ENCODE measurements at regions not wholly inside any gene's neighbourhood (a gene's known extent, or its start where the extent isn't known, plus 50 kb on each side); places are given as distances from the start of the nearest gene placed in this dataset.
"Not testable (repeated sequence)": the region's sequence is repeated elsewhere in the genome, so short reads cannot be mapped to it uniquely, and the experiment has no call there.

DNA sequence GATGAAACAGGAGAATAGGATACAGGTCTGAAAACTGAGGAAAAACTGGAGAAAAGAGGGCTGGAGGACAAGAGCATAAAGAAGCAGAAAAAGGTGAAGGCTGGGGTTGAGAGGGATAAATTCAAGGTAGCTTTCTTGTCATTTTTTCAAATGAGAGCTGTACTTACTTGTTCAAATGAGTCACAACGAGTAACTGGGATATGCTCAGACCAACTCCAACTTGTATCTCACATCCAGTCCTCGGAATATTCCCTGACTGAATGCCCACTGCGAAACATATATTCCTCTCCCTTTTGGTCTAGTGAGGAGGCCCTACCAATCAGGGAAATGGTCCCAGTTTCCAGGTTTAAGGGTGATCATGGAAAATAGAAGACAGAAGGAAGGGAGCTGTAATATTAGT is 343.4 kb downstream of the HHIPL2 start:
- Histone ChIP-seq H3K27ac (ENCODE audit: insufficient read depth, low read length, poor library complexity, severe bottlenecking) (no peak overlapping the region), H3K4me3 (ENCODE audit: insufficient read depth, low read depth, low read length, poor library complexity, severe bottlenecking) (no peak overlapping the region)
- no peak for DNase-seq

DNA sequence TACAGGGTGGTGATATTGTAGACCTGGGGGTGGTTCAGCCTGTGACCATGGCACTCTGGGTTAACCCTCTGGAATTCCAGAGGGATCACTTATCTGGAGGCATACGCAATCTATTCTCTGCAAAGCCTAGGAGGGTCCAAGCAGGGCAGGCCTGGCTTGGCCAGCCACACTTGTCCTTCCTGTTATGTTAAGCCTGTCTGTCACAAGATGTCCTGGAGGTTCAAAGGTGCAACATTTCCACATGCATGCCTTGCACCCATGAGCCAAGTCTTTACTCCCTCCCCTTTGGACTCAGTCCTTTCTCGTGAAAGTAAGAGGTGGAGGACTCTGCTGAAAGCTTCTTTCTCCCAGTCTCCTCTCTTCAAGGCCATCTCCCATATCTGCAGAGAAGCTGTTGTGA is 345.1 kb downstream of the HHIPL2 start:
- no peak overlapping the region for H3K27ac ChIP-seq (ENCODE audit: insufficient read depth, low read length, poor library complexity, severe bottlenecking)
- H3K9me3 ChIP-seq (ENCODE audit: control insufficient read depth, low read length) = no peaks in the 10 kb centered on the region
- H3K36me3 ChIP-seq (ENCODE audit: control insufficient read depth, insufficient read depth, low read length) = no peaks in the 10 kb centered on the region
- DNase-seq = no peak
- no peaks in the 10 kb centered on the region for H3K4me1 ChIP-seq (ENCODE audit: control insufficient read depth, insufficient read depth, low read length, poor library complexity, severe bottlenecking)
- H3K27me3 ChIP-seq (replicated peaks; ENCODE audit: control insufficient read depth, insufficient read depth, low read length, poor library complexity, severe bottlenecking) = no peaks in the 10 kb centered on the region
- no peak overlapping the region for H3K4me3 ChIP-seq (ENCODE audit: insufficient read depth, low read depth, low read length, poor library complexity, severe bottlenecking)

More for the DNA sequence above, 343.4 kb downstream of the HHIPL2 start:
- Histone ChIP-seq H3K36me3 (ENCODE audit: control insufficient read depth, insufficient read depth, low read length) (no peaks in the 10 kb centered on the region), H3K4me1 (ENCODE audit: control insufficient read depth, insufficient read depth, low read length, poor library complexity, severe bottlenecking) (no peaks in the 10 kb centered on the region), H3K27me3 (replicated peaks; ENCODE audit: control insufficient read depth, insufficient read depth, low read length, poor library complexity, severe bottlenecking) (no peaks in the 10 kb centered on the region), H3K9me3 (ENCODE audit: control insufficient read depth, low read length) (no peaks in the 10 kb centered on the region)

DNA sequence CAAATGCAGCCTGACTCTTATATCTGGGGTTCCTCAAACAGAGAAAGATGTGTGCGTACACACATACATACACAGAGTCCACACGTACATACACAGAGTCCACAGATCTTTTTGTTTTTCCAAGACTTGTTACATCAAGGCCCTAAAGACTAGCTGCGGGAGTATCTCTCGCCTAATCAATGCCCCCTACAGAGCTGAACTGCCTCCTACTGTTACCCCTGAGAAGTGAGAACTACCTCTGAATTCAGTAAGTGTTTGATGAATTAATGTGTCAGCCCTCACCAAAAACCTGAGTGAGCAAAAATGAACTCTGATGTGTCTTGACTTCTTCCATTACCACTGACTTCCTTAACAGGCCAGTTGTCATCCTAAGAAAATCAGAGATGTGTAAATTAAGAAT is 351.2 kb downstream of the HHIPL2 start:
- H3K27ac ChIP-seq (ENCODE audit: insufficient read depth, low read length, poor library complexity, severe bottlenecking) = no peak overlapping the region
- no peaks in the 10 kb centered on the region for H3K27me3 ChIP-seq (replicated peaks; ENCODE audit: control insufficient read depth, insufficient read depth, low read length, poor library complexity, severe bottlenecking)
- no peak overlapping the region for H3K4me3 ChIP-seq (ENCODE audit: insufficient read depth, low read depth, low read length, poor library complexity, severe bottlenecking)
- no peaks in the 10 kb centered on the region for H3K36me3 ChIP-seq (ENCODE audit: control insufficient read depth, insufficient read depth, low read length)
- H3K9me3 ChIP-seq (ENCODE audit: control insufficient read depth, low read length) = no peaks in the 10 kb centered on the region
- no peak for DNase-seq
- H3K4me1 ChIP-seq (ENCODE audit: control insufficient read depth, insufficient read depth, low read length, poor library complexity, severe bottlenecking) = no peaks in the 10 kb centered on the region

DNA sequence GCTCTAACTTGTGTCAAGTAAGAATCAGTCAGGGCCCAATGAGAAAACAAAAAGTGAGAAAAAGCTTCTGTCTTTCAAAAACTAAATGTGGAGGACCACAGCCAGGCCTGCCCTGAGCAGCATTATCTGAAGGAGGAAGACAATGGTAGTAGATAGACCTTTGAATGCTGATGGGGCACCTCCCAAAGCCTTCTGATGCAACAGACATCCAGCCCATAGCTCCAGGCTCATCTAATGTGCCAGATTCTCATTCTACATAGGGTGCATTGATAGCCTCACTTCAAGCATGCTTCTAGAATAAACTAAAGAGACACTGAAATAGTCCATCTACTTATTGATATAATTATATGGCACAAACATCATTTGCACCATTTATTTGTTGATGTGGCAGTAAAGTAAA is 351.6 kb downstream of the HHIPL2 start:
- Histone ChIP-seq H3K4me1 (ENCODE audit: control insufficient read depth, insufficient read depth, low read length, poor library complexity, severe bottlenecking) (no peaks in the 10 kb centered on the region), H3K9me3 (ENCODE audit: control insufficient read depth, low read length) (no peaks in the 10 kb centered on the region), H3K27ac (ENCODE audit: insufficient read depth, low read length, poor library complexity, severe bottlenecking) (no peak overlapping the region), H3K4me3 (ENCODE audit: insufficient read depth, low read depth, low read length, poor library complexity, severe bottlenecking) (no peak overlapping the region), H3K36me3 (ENCODE audit: control insufficient read depth, insufficient read depth, low read length) (no peaks in the 10 kb centered on the region), H3K27me3 (replicated peaks; ENCODE audit: control insufficient read depth, insufficient read depth, low read length, poor library complexity, severe bottlenecking) (no peaks in the 10 kb centered on the region)
- DNase-seq = no peak

DNA sequence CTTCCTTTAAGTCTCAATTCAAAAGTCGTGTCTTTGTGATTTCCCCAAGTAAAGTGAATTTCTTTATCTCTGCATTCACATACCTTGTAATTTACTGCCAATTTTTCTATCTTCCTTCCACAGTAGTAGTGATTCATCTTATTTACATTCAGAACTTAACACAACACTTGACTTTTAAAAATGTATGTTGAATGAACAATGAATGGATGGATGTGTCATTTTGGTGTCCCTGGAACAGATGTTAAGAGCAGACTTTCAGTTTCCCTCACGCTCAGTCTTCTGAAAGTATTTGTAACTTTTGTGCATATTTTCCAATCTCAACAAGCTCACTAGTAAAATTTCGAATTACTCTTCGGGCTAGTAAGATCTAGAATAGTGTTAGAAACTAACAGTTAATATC is 352.0 kb downstream of the HHIPL2 start:
- Histone ChIP-seq H3K4me3 (ENCODE audit: insufficient read depth, low read depth, low read length, poor library complexity, severe bottlenecking) (no peak overlapping the region), H3K4me1 (ENCODE audit: control insufficient read depth, insufficient read depth, low read length, poor library complexity, severe bottlenecking) (no peaks in the 10 kb centered on the region), H3K27ac (ENCODE audit: insufficient read depth, low read length, poor library complexity, severe bottlenecking) (no peak overlapping the region), H3K36me3 (ENCODE audit: control insufficient read depth, insufficient read depth, low read length) (no peaks in the 10 kb centered on the region), H3K27me3 (replicated peaks; ENCODE audit: control insufficient read depth, insufficient read depth, low read length, poor library complexity, severe bottlenecking) (no peaks in the 10 kb centered on the region), H3K9me3 (ENCODE audit: control insufficient read depth, low read length) (no peaks in the 10 kb centered on the region)
- DNase-seq = no peak

DNA sequence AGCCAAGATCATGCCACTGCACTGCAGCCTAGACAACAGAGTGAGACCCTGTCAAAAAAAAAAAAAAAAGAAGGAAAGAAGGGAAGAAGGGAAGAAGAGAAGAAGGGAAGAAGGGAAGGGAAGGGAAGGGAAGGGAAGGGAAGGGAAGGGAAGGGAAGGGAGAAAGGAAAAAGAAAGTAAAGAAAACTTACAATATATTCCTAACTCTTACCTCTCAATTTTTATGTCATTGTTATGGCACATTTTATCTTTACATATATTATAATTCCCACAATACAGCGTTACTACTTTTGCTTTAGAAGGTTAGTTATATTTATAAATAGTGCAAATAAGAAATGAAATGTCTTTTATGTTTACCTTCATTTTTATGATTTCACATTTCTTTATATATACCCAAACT is 358.7 kb downstream of the HHIPL2 start:
- DNase-seq = no peak
- H3K9me3 ChIP-seq (ENCODE audit: control insufficient read depth, low read length) = no peaks in the 10 kb centered on the region
- no peak overlapping the region for H3K4me3 ChIP-seq (ENCODE audit: insufficient read depth, low read depth, low read length, poor library complexity, severe bottlenecking)
- H3K27ac ChIP-seq (ENCODE audit: insufficient read depth, low read length, poor library complexity, severe bottlenecking) = no peak overlapping the region
- H3K36me3 ChIP-seq (ENCODE audit: control insufficient read depth, insufficient read depth, low read length) = no peaks in the 10 kb centered on the region
- H3K4me1 ChIP-seq (ENCODE audit: control insufficient read depth, insufficient read depth, low read length, poor library complexity, severe bottlenecking) = no peaks in the 10 kb centered on the region
- no peaks in the 10 kb centered on the region for H3K27me3 ChIP-seq (replicated peaks; ENCODE audit: control insufficient read depth, insufficient read depth, low read length, poor library complexity, severe bottlenecking)

DNA sequence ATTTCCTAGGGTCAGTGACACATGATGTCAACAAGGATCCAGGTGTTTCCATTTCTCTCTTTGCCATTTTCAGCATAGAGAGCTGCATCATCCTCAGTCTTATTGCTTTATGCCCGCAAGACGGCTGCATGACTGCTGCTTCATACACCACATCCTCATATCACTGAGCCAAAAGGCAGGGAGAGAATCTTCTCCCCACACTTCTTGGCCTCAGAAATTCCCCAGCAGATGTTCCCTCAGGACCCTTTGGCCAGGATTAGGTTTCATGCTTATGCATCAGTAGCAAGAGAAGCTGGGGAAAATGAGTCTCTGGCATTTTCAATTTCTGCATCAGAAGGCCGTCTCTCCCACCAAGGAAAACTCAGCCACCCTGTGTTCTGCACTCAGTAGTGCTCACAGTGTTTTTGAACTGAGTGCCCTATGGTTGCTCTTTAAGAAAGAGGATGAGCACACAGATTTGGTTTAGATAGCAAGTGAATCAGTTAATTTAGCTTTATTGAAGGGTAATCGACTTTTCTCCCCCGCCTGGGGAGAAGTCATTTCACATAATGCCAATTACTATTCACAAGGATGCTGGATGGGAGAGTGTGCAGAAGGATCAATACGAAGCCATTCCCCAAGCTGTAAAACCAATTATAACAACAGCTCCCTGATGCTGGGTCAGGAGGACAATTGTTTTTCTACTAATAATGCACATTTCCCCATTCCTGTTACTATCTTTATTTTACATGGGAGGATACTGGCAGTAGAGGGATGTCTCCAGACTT is 360.2 kb downstream of the HHIPL2 start:
- Histone ChIP-seq H3K4me1 (ENCODE audit: control insufficient read depth, insufficient read depth, low read length, poor library complexity, severe bottlenecking) (no peaks in the 10 kb centered on the region), H3K27ac (ENCODE audit: insufficient read depth, low read length, poor library complexity, severe bottlenecking) (no peak overlapping the region), H3K9me3 (ENCODE audit: control insufficient read depth, low read length) (no peaks in the 10 kb centered on the region), H3K36me3 (ENCODE audit: control insufficient read depth, insufficient read depth, low read length) (no peaks in the 10 kb centered on the region), H3K4me3 (ENCODE audit: insufficient read depth, low read depth, low read length, poor library complexity, severe bottlenecking) (no peak overlapping the region), H3K27me3 (replicated peaks; ENCODE audit: control insufficient read depth, insufficient read depth, low read length, poor library complexity, severe bottlenecking) (no peaks in the 10 kb centered on the region)
- DNase-seq = no peak

DNA sequence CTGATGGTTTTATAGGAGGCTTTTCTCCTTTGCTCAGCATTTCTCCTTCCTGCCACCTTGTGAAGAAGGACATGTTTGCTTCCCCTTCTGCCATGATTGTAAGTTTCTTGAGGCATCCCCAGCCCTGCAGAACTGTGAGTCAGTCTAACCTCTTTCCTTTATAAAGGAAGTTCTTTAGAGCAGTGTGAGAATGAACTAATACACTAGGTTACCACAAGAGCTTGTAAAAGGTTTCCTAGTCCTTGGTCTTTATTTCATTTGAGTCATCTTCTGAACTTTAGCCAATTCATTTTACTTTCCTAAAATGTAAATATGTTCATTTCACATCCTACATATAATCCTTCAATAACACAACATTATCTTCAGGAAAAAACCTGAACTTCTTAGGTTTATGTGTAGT is 365.3 kb downstream of the HHIPL2 start:
- DNase-seq = no peak
- Histone ChIP-seq H3K4me3 (ENCODE audit: insufficient read depth, low read depth, low read length, poor library complexity, severe bottlenecking) (no peak overlapping the region), H3K36me3 (ENCODE audit: control insufficient read depth, insufficient read depth, low read length) (no peaks in the 10 kb centered on the region), H3K27me3 (replicated peaks; ENCODE audit: control insufficient read depth, insufficient read depth, low read length, poor library complexity, severe bottlenecking) (no peaks in the 10 kb centered on the region), H3K4me1 (ENCODE audit: control insufficient read depth, insufficient read depth, low read length, poor library complexity, severe bottlenecking) (no peaks in the 10 kb centered on the region), H3K27ac (ENCODE audit: insufficient read depth, low read length, poor library complexity, severe bottlenecking) (no peak overlapping the region), H3K9me3 (ENCODE audit: control insufficient read depth, low read length) (no peaks in the 10 kb centered on the region)

DNA sequence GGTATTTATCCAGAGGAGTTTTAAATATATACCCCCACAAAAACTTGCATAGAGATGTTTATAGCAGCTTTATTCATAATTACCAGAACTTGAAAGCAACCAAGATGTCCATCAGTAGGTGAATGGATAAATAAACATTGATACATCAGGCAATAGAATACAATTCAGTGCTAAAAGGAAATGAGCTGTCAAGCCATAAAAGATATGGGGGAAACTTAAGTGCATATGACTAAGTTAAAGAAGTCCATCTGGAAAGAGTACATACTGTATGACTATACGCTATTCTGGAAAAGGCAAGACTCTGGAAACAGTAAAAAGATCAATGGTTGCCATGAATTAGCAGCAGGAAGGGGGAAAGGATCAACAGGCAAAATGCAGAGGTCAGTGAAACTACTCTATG is 366.7 kb downstream of the HHIPL2 start:
- H3K27ac ChIP-seq (ENCODE audit: insufficient read depth, low read length, poor library complexity, severe bottlenecking) = no peak overlapping the region

DNA sequence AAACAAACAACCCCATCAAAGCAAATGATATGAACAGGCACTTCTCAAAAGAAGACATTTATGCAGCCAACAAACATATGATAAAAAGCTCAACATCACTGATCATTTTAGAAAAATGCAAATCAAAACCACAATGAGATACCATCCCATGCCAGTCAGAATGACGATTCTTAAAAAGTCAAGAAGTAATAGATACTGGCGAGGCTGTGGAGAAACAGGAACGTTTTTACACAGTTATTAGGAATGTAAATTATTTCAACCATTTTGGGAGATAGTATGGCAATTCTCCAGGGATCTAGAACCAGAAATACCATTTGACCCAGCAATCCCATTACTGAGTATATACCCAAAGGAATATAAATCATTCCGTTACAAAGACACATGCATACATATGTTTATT is 370.4 kb downstream of the HHIPL2 start:
- H3K4me1 ChIP-seq (ENCODE audit: control insufficient read depth, insufficient read depth, low read length, poor library complexity, severe bottlenecking); H3K36me3 ChIP-seq (ENCODE audit: control insufficient read depth, insufficient read depth, low read length); H3K27ac ChIP-seq (ENCODE audit: insufficient read depth, low read length, poor library complexity, severe bottlenecking); H3K4me3 ChIP-seq (ENCODE audit: insufficient read depth, low read depth, low read length, poor library complexity, severe bottlenecking); H3K9me3 ChIP-seq (ENCODE audit: control insufficient read depth, low read length); DNase-seq; H3K27me3 ChIP-seq (replicated peaks; ENCODE audit: control insufficient read depth, insufficient read depth, low read length, poor library complexity, severe bottlenecking): not testable (repeated sequence)

More for the DNA sequence above, 366.7 kb downstream of the HHIPL2 start:
- no peaks in the 10 kb centered on the region for H3K36me3 ChIP-seq (ENCODE audit: control insufficient read depth, insufficient read depth, low read length)
- H3K27me3 ChIP-seq (replicated peaks; ENCODE audit: control insufficient read depth, insufficient read depth, low read length, poor library complexity, severe bottlenecking) = no peaks in the 10 kb centered on the region
- H3K4me3 ChIP-seq (ENCODE audit: insufficient read depth, low read depth, low read length, poor library complexity, severe bottlenecking) = no peak overlapping the region
- H3K9me3 ChIP-seq (ENCODE audit: control insufficient read depth, low read length) = no peaks in the 10 kb centered on the region
- H3K4me1 ChIP-seq (ENCODE audit: control insufficient read depth, insufficient read depth, low read length, poor library complexity, severe bottlenecking) = no peaks in the 10 kb centered on the region
- DNase-seq = no peak
